ENCODE measurements at regions not wholly inside any gene's neighbourhood (a gene's known extent, or its start where the extent isn't known, plus 50 kb on each side); places are given as distances from the start of the nearest gene placed in this dataset.

DNA sequence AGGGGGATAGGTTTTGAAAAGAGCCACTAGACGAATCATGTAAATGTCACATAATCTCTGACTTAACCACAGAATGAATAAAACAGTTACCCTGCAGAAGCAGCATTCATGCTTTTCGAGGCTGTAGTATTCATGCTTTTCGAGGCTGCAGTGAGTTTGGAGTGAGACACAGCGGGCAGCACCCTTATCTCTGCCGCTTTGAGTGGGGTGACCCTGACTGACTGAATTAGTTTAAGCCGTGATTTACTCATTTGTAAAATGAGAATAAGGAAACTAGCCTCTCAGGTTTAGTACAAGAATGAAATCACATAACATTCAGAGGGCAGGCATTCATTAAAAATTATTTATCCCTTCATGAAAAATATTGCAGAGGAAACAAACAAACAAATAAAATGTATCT, 92.8 kb upstream of the KMT2C start:
- H3K4me1 Mint-ChIP-seq (ENCODE audit: unreplicated experiment): no peaks in the 10 kb centered on the region
- DNase-seq (ENCODE audit: low spot score): no peak
- H3K36me3 Mint-ChIP-seq (ENCODE audit: low read depth, unreplicated experiment): no peaks in the 10 kb centered on the region
- H3K9me3 Mint-ChIP-seq (ENCODE audit: unreplicated experiment): no peaks in the 10 kb centered on the region
- peaks cover 2% of the 10 kb centered on the region for H3K27me3 Mint-ChIP-seq (ENCODE audit: unreplicated experiment)
- H3K27ac Mint-ChIP-seq (ENCODE audit: unreplicated experiment): no peak overlapping the region
- H3K4me3 Mint-ChIP-seq (ENCODE audit: unreplicated experiment): no peak overlapping the region
- TF ChIP-seq, protein P1, sequence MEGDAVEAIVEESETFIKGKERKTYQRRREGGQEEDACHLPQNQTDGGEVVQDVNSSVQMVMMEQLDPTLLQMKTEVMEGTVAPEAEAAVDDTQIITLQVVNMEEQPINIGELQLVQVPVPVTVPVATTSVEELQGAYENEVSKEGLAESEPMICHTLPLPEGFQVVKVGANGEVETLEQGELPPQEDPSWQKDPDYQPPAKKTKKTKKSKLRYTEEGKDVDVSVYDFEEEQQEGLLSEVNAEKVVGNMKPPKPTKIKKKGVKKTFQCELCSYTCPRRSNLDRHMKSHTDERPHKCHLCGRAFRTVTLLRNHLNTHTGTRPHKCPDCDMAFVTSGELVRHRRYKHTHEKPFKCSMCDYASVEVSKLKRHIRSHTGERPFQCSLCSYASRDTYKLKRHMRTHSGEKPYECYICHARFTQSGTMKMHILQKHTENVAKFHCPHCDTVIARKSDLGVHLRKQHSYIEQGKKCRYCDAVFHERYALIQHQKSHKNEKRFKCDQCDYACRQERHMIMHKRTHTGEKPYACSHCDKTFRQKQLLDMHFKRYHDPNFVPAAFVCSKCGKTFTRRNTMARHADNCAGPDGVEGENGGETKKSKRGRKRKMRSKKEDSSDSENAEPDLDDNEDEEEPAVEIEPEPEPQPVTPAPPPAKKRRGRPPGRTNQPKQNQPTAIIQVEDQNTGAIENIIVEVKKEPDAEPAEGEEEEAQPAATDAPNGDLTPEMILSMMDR (IDR thresholded peaks at IDR 0.05; ENCODE audit: unreplicated experiment): no peak

DNA sequence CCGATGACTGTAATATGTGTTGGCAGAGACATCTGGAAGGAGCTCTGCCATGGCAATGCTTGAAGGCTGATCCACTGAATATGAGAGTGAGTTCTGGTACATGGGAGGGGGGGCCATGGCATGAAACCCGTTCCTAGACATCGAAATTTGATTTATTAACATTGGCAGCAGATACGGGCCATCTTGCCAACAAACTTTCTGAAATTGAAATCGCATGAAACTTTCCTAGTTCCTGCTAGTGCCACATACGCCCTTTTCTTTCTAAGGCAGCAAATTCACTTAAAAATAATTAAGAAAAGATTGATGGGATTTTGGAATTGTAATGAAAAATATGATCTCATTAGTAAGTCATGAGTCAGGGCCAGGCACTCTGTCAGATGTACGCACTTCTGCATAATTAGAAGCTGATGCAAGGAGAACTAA, 91.8 kb upstream of the KMT2C start:
- Mint-ChIP-seq H3K36me3 (ENCODE audit: low read depth, unreplicated experiment) (no peaks in the 10 kb centered on the region), H3K27me3 (ENCODE audit: unreplicated experiment) (peaks cover 4% of the 10 kb centered on the region), H3K9me3 (ENCODE audit: unreplicated experiment) (no peaks in the 10 kb centered on the region), H3K4me3 (ENCODE audit: unreplicated experiment) (no peak overlapping the region), H3K27ac (ENCODE audit: unreplicated experiment) (no peak overlapping the region), H3K4me1 (ENCODE audit: unreplicated experiment) (no peaks in the 10 kb centered on the region)
- no peak for DNase-seq (ENCODE audit: low spot score)
- TF ChIP-seq, protein P1 (IDR thresholded peaks at IDR 0.05; ENCODE audit: unreplicated experiment): no peak

DNA sequence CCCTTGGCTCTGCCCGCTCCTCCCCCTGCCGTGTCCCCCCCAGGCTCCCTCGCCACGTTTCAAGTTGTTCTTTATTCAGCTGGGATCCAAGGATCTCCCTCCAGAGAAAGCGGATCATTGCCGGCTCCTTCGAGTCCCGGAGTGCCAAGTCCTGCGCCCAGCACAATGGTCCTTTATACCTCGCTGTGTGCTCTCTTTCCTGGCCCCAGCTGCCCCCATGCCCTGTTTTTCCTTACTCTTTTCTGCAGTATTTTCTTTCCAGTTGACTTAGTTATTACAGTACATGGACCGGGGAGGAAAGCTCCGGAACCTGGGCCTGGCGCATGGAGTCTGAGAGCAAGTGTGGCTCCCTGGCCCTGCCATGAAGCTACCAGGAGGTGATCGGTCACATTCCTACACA, 88.1 kb upstream of the KMT2C start:
- TF ChIP-seq, protein P1 (IDR thresholded peaks at IDR 0.05; ENCODE audit: unreplicated experiment): no peak

DNA sequence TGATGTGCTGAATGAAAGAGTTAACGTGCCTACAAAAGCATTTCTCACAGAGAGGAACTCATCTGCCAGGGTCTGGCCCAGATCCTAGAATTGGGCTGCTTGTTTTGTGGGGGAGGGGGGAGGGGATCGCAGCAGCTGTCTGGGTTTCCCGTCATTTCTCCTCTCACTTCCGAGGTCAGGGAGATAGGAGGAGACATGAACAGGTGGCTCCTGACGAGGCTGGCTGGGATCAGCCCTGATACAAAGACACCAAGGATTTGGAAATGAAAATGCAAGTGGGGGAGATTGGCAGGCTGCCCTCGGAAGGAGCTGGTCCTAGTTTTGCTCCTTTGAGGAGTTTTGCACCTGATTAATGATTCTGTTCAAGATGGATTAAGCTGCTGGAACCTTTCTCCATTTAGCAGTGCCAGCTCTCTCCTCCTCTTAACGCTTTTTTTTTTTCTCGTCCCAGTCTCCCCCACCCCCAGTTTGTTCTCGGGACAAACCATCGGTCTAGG, 86.8 kb upstream of the KMT2C start:
- Mint-ChIP-seq H3K9me3 (ENCODE audit: unreplicated experiment) (no peaks in the 10 kb centered on the region), H3K27ac (ENCODE audit: unreplicated experiment) (no peak overlapping the region), H3K27me3 (ENCODE audit: unreplicated experiment) (peaks cover 1% of the 10 kb centered on the region), H3K4me3 (ENCODE audit: unreplicated experiment) (no peak overlapping the region), H3K4me1 (ENCODE audit: unreplicated experiment) (no peaks in the 10 kb centered on the region), H3K36me3 (ENCODE audit: low read depth, unreplicated experiment) (no peaks in the 10 kb centered on the region)
- DNase-seq (ENCODE audit: low spot score): no peak
- TF ChIP-seq, protein P1 (IDR thresholded peaks at IDR 0.05; ENCODE audit: unreplicated experiment): no peak

More for the DNA sequence above, 88.1 kb upstream of the KMT2C start:
- no peaks in the 10 kb centered on the region for H3K4me1 Mint-ChIP-seq (ENCODE audit: unreplicated experiment)
- no peak overlapping the region for H3K27ac Mint-ChIP-seq (ENCODE audit: unreplicated experiment)
- no peaks in the 10 kb centered on the region for H3K36me3 Mint-ChIP-seq (ENCODE audit: low read depth, unreplicated experiment)
- no peak overlapping the region for H3K4me3 Mint-ChIP-seq (ENCODE audit: unreplicated experiment)
- H3K9me3 Mint-ChIP-seq (ENCODE audit: unreplicated experiment): no peaks in the 10 kb centered on the region
- DNase-seq (ENCODE audit: low spot score): no peak
- peaks cover 1% of the 10 kb centered on the region for H3K27me3 Mint-ChIP-seq (ENCODE audit: unreplicated experiment)

DNA sequence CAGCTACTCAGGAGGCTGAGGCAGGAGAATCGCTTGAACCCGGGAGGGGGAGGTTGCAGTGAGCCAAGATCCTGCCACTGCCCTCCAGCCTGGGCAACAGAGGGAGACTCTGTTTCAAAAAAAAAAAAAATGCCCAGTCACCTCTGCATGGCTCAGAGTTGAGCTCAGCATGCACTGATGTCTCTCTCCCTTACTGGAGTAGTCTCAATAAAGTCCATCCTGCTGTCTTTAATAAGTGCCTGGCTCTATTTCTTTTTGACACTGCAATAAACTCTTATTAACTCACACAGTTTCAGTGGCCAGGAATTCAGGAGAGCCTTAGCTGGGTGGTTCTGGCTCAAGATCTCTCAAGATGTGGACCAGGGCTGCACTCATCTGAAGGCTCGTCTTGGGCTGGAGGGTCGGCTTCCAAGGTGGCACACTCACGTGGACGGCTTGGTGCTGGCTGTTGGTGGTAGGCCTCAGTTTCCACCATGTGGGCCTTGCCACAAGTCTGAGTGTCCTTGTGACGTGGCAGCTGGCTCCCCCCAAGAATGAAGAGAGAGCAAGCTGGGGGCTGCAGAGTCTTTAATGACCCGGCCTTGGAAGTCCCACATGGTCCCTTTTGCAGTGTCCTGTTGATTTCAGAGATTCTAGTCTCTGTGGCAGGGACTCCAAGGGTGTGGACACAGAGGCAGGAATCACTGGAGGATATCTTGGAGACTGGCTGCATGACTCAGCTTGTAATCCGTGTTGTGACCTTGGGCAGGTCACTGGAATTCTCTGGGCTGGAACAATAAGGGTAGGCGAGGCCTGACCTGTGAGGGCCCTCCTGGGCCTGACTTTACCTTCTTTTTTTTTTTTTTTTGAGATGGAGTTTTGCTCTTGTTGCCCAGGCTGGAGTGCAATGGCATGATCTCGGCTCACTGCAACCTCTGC, 85.9 kb upstream of the KMT2C start:
- peaks cover 1% of the 10 kb centered on the region for H3K27me3 Mint-ChIP-seq (ENCODE audit: unreplicated experiment)
- no peak for DNase-seq (ENCODE audit: low spot score)
- H3K4me3 Mint-ChIP-seq (ENCODE audit: unreplicated experiment): no peak overlapping the region
- no peaks in the 10 kb centered on the region for H3K36me3 Mint-ChIP-seq (ENCODE audit: low read depth, unreplicated experiment)
- H3K9me3 Mint-ChIP-seq (ENCODE audit: unreplicated experiment): no peaks in the 10 kb centered on the region
- no peaks in the 10 kb centered on the region for H3K4me1 Mint-ChIP-seq (ENCODE audit: unreplicated experiment)
- no peak overlapping the region for H3K27ac Mint-ChIP-seq (ENCODE audit: unreplicated experiment)
- TF ChIP-seq, protein P1 (IDR thresholded peaks at IDR 0.05; ENCODE audit: unreplicated experiment): no peak

Measured in endothelial cell (in vitro differentiated cells).